ENCODE measurements at regions not wholly inside any gene's neighbourhood (a gene's known extent, or its start where the extent isn't known, plus 50 kb on each side); places are given as distances from the start of the nearest gene placed in this dataset.

- TF ChIP-seq ZBTB40 (IDR thresholded peaks at IDR 0.05) = no peak
- no peak for TF ChIP-seq ZBTB40 (CRISPR knock-in tag; IDR thresholded peaks at IDR 0.05)
- TF ChIP-seq, protein P1, sequence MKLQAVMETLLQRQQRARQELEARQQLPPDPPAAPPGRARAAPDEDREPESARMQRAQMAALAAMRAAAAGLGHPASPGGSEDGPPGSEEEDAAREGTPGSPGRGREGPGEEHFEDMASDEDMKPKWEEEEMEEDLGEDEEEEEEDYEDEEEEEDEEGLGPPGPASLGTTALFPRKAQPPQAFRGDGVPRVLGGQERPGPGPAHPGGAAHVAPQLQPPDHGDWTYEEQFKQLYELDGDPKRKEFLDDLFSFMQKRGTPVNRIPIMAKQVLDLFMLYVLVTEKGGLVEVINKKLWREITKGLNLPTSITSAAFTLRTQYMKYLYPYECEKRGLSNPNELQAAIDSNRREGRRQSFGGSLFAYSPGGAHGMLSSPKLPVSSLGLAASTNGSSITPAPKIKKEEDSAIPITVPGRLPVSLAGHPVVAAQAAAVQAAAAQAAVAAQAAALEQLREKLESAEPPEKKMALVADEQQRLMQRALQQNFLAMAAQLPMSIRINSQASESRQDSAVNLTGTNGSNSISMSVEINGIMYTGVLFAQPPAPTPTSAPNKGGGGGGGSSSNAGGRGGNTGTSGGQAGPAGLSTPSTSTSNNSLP (IDR thresholded peaks at IDR 0.05; ENCODE audit: borderline replicate concordance, low read depth, low read length) = no peak
- TF ChIP-seq BACH1 (tag; IDR thresholded peaks at IDR 0.05) = no peak
- TF ChIP-seq NCOR1 (IDR thresholded peaks at IDR 0.05) = no peak
- TF ChIP-seq SMAD4 (CRISPR knock-in tag; conservative IDR thresholded peaks at IDR 0.05) = no peak; the same call in 1 of the 2 replicates
- no peak for TF ChIP-seq ZBED1 (IDR thresholded peaks at IDR 0.05)
- TF ChIP-seq POLR2AphosphoS5 (IDR thresholded peaks at IDR 0.05; ENCODE audit: control insufficient read depth, insufficient read depth, low read depth, low read length) = no peak
- TF ChIP-seq DNMT1 (IDR thresholded peaks at IDR 0.05) = no peak
- TF ChIP-seq FOS (IDR thresholded peaks at IDR 0.05; ENCODE audit: extremely low read depth, insufficient read length) = no peak
- no peak for TF ChIP-seq POLR3G (IDR thresholded peaks at IDR 0.05; ENCODE audit: extremely low read depth, insufficient read length, insufficient replicate concordance)
- TF ChIP-seq BRCA1 (IDR thresholded peaks at IDR 0.05) = no peak
- no peak for TF ChIP-seq BRCA1 (CRISPR knock-in tag; IDR thresholded peaks at IDR 0.05)
- peak; percentile 87 for TF ChIP-seq ZNF121 (CRISPR knock-in tag; conservative IDR thresholded peaks at IDR 0.05)
- TF ChIP-seq MCM5 (IDR thresholded peaks at IDR 0.05; ENCODE audit: low read depth) = no peak
- TF ChIP-seq, protein P2, sequence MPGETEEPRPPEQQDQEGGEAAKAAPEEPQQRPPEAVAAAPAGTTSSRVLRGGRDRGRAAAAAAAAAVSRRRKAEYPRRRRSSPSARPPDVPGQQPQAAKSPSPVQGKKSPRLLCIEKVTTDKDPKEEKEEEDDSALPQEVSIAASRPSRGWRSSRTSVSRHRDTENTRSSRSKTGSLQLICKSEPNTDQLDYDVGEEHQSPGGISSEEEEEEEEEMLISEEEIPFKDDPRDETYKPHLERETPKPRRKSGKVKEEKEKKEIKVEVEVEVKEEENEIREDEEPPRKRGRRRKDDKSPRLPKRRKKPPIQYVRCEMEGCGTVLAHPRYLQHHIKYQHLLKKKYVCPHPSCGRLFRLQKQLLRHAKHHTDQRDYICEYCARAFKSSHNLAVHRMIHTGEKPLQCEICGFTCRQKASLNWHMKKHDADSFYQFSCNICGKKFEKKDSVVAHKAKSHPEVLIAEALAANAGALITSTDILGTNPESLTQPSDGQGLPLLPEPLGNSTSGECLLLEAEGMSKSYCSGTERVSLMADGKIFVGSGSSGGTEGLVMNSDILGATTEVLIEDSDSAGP (CRISPR knock-in tag; IDR thresholded peaks at IDR 0.05) = no peak
Observed at GRCh38 chr18:8982416-8983183, 119.9 kb upstream of the NDUFV2 start (continued).

Data from K562 (cell line).